Stimulated activated naive CD8-positive, alpha-beta T cell treated with anti-CD3 and anti-CD28 coated beads, Interleukin-15, amount 100 ng/mL, for 72 hours (primary cell): ENCODE measurements at regions not wholly inside any gene's neighbourhood (a gene's known extent, or its start where the extent isn't known, plus 50 kb on each side); places are given as distances from the start of the nearest gene placed in this dataset.
"Not testable (repeated sequence)": the region's sequence is repeated elsewhere in the genome, so short reads cannot be mapped to it uniquely, and the experiment has no call there.

Experiments
- ATAC-seq: fragments of 150-1000 bp; cut with Tn5 transposase; 2 replicates; pipeline ENCODE4 v1.10.0; 2021; ENCODE audit warnings: mild to moderate bottlenecking, moderate library complexity
- DNase-seq, 2 donors: peaks; one replicate each; pipeline ENCODE4 v3.0.0; 2021 to 2022
- H3K27ac Mint-ChIP-seq, 2 donors: one replicate each; pipeline ENCODE4 v1.8.0; 2022; ENCODE audit warnings: mild to moderate bottlenecking in 2 of 2, mixed read lengths in 2 of 2, moderate library complexity in 2 of 2
- H3K27me3 Mint-ChIP-seq: one replicate; pipeline ENCODE4 v1.8.0; 2022; ENCODE audit warnings: mixed read lengths
- H3K4me1 Mint-ChIP-seq: one replicate; pipeline ENCODE4 v1.8.0; 2022; ENCODE audit warnings: mild to moderate bottlenecking, mixed read lengths
- H3K4me3 Mint-ChIP-seq, 2 donors: one replicate each; pipeline ENCODE4 v1.8.0; 2022; ENCODE audit warnings: mild to moderate bottlenecking in 2 of 2, mixed read lengths in 2 of 2, moderate library complexity in 1 of 2
- H3K9me3 Mint-ChIP-seq, 2 donors: one replicate each; pipeline ENCODE4 v1.8.0; 2022; ENCODE audit warnings: mixed read lengths in 2 of 2

DNA sequence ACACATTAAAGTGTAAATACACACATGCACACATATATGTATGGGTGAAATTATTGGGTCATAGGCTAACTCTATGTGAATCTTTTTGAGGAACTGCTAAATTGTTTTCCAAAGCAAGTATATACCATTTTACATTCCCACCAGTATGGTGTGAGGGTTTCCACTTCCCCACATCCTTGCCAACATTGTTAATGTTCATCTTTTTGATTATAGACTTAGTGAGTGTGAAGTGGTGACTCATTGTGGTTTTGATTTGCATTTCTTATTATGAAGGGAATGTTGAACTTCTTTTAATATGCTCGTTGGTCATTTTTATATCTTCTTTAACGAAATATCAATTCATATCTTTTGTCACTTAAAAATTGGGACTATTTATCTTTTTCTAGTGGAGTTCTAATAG is 181.8 kb upstream of the GCFC2 start:
- peaks cover 0 to 4% of the 10 kb centered on the region in 2 donors for H3K9me3 Mint-ChIP-seq
- ATAC-seq (no peak), DNase-seq (no peak)
- H3K27me3 Mint-ChIP-seq, result peaks cover 5% of the 10 kb centered on the region
- H3K4me3 Mint-ChIP-seq, result no peak overlapping the region
- H3K27ac Mint-ChIP-seq, result no peak overlapping the region
- H3K4me1 Mint-ChIP-seq, result no peaks in the 10 kb centered on the region

DNA sequence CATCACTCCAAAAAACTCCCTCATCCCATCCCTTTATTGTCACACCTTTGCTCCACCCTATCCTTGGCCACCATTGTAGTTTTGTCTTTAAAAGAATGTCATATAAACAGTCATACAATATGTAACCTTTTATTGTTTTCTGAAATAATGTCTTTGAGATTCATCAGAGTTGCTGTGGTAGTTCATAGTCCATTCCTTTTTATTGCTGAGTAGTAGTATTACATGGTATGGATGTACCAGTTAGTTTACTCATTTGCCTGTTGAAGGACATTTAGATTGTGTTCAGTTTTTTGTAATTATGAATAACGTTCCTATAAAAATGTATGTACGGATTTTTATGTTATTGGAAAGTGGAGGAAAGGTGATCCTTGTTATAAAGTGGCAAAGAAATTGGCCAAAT is 171.8 kb upstream of the GCFC2 start:
- H3K27me3 Mint-ChIP-seq, result no peaks in the 10 kb centered on the region
- ATAC-seq (no peak), DNase-seq (no peak)
- H3K27ac Mint-ChIP-seq, result no peak overlapping the region
- no peak overlapping the region for H3K4me3 Mint-ChIP-seq
- peaks cover 7 to 17% of the 10 kb centered on the region in 2 donors for H3K9me3 Mint-ChIP-seq
- H3K4me1 Mint-ChIP-seq, result no peaks in the 10 kb centered on the region

DNA sequence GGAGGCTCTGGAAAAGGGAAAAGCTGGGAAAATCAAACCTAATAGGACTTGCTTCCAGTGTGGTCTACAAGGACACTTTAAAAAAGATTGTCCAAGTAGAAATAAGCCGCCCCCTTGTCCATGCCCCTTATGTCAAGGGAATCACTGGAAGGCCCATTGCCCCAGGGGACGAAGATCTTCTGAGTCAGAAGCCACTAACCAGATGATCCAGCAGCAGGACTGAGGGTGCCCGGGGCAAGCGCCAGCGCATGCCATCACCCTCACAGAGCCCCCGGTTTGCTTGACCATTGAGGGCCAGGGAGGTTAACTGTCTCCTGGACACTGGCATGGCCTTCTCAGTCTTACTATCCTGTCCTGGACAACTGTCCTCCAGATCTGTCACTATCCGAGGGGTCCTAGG is 164.9 kb upstream of the GCFC2 start:
- not testable (repeated sequence) for DNase-seq, ATAC-seq, H3K4me1 Mint-ChIP-seq, H3K4me3 Mint-ChIP-seq, H3K27ac Mint-ChIP-seq, H3K27me3 Mint-ChIP-seq
- H3K9me3 Mint-ChIP-seq, result peaks cover 4 to 29% of the 10 kb centered on the region in 2 donors

- H3K4me1 Mint-ChIP-seq, H3K4me3 Mint-ChIP-seq, ATAC-seq, H3K27me3 Mint-ChIP-seq, H3K27ac Mint-ChIP-seq, DNase-seq: not testable (repeated sequence)
- peaks cover 0 to 10% of the 10 kb centered on the region in 2 donors for H3K9me3 Mint-ChIP-seq
These were observed 161.3 kb upstream of the GCFC2 start for GRCh38 chr2:75871762-75872614.

GRCh38 chr2:75870651-75871137 is 160.0 kb upstream of the GCFC2 start:
- Mint-ChIP-seq H3K27ac (no peak overlapping the region), H3K4me3 (no peak overlapping the region), H3K9me3 (peaks cover 0 to 7% of the 10 kb centered on the region in 2 donors), H3K27me3 (no peaks in the 10 kb centered on the region), H3K4me1 (no peaks in the 10 kb centered on the region)
- DNase-seq, result no peak
- no peak for ATAC-seq

- Mint-ChIP-seq H3K27me3 (no peaks in the 10 kb centered on the region), H3K9me3 (peaks cover 0 to 7% of the 10 kb centered on the region in 2 donors), H3K4me3 (no peak overlapping the region), H3K27ac (no peak overlapping the region), H3K4me1 (no peaks in the 10 kb centered on the region)
- DNase-seq (no peak), ATAC-seq (no peak)
These were observed 159.4 kb upstream of the GCFC2 start for GRCh38 chr2:75870133-75870532.

- Mint-ChIP-seq H3K4me3 (no peak overlapping the region), H3K4me1 (no peaks in the 10 kb centered on the region)
These were observed 155.0 kb upstream of the GCFC2 start for GRCh38 chr2:75865702-75866101.

GRCh38 chr2:75865083-75865482 is 154.4 kb upstream of the GCFC2 start:
- Mint-ChIP-seq H3K9me3 (no peaks in the 10 kb centered on the region), H3K4me3 (no peak overlapping the region), H3K27me3 (no peaks in the 10 kb centered on the region), H3K4me1 (no peaks in the 10 kb centered on the region), H3K27ac (no peak overlapping the region)
- ATAC-seq, result no peak
- no peak for DNase-seq

More at GRCh38 chr2:75865702-75866101, 155.0 kb upstream of the GCFC2 start:
- Mint-ChIP-seq H3K9me3 (no peaks in the 10 kb centered on the region), H3K27me3 (no peaks in the 10 kb centered on the region), H3K27ac (no peak overlapping the region)
- DNase-seq (no peak), ATAC-seq (no peak)

GRCh38 chr2:75862547-75862946 is 151.8 kb upstream of the GCFC2 start:
- Mint-ChIP-seq H3K4me1 (no peaks in the 10 kb centered on the region), H3K9me3 (peaks cover 0 to 7% of the 10 kb centered on the region in 2 donors)

DNA sequence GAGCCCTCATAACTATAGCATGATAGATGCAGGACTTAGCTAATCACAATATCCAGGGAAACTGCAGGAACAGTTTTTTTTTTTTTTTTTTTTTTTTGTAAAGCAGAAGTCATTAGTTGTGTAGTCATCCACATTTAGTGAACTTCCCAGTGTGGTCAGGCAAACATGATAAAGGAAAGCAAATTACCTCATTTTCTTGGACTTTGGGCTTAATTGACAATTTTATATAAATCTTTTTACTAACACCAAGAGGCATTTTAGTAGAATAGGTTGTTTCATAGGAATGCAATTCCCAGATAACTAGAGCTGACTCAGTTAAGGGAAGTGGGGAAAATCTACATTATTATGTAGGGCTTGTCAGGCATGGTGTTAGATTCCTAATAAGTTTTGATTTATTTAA is 142.7 kb upstream of the GCFC2 start:
- Mint-ChIP-seq H3K9me3 (peaks cover 7 to 27% of the 10 kb centered on the region in 2 donors), H3K4me3 (no peak overlapping the region)
- DNase-seq, result no peak

More at GRCh38 chr2:75862547-75862946, 151.8 kb upstream of the GCFC2 start:
- no peaks in the 10 kb centered on the region for H3K27me3 Mint-ChIP-seq
- ATAC-seq (no peak), DNase-seq (no peak)
- no peak overlapping the region for H3K4me3 Mint-ChIP-seq
- no peak overlapping the region for H3K27ac Mint-ChIP-seq

DNA sequence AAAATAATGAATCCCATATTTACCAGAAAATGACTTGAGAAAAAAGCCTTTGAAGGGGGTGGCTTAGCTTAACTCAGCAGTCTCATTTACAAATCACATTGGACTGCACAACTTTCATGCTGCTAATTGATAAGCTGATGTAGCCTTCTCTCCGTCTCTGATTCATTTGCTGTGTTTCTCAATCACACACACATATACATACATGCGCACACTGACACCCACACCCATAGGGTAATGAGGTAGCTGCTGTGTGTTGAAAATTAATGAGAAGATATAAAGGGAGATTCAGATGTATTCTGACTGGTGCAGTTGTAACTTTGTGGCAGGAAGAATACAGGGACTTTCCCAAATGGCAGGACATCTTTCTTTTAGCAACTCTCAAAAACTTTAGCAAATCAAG is 141.9 kb upstream of the GCFC2 start:
- H3K4me3 Mint-ChIP-seq, result no peak overlapping the region
- H3K4me1 Mint-ChIP-seq, result no peaks in the 10 kb centered on the region
- peaks cover 7 to 27% of the 10 kb centered on the region in 2 donors for H3K9me3 Mint-ChIP-seq
- H3K27me3 Mint-ChIP-seq, result no peaks in the 10 kb centered on the region
- H3K27ac Mint-ChIP-seq, result no peak overlapping the region
- no peak for DNase-seq
- ATAC-seq, result no peak

More for the DNA sequence above, 142.7 kb upstream of the GCFC2 start:
- no peaks in the 10 kb centered on the region for H3K27me3 Mint-ChIP-seq
- no peaks in the 10 kb centered on the region for H3K4me1 Mint-ChIP-seq
- ATAC-seq, result no peak
- no peak overlapping the region for H3K27ac Mint-ChIP-seq

DNA sequence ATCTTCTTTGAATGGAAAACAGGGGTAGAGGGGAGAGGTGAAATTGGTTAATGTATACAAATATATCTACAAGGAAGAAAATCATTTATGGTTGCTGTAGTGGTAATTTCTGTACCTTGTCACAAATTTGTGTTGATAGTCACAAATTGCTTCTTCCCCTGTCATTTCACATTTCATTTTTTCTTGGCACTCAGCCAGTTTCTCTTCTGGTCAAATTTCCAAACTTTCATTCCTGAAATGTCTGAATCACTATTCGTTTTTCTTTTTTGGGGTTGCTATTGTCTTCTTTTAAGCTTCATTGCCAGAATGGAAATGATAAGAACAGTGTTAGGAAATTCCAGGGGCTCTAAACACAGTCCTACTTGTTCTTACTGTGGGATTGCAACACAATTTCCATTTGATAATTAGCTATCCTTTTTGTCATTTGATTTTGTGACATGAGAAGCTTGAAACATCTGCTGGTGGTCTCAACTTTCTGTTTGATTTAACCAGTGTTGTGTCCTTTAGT is 136.0 kb upstream of the GCFC2 start:
- H3K4me3 Mint-ChIP-seq, result no peak overlapping the region
- no peaks in the 10 kb centered on the region for H3K9me3 Mint-ChIP-seq
- no peak overlapping the region for H3K27ac Mint-ChIP-seq
- H3K27me3 Mint-ChIP-seq, result no peaks in the 10 kb centered on the region
- H3K4me1 Mint-ChIP-seq, result no peaks in the 10 kb centered on the region
- ATAC-seq (no peak), DNase-seq (no peak)

DNA sequence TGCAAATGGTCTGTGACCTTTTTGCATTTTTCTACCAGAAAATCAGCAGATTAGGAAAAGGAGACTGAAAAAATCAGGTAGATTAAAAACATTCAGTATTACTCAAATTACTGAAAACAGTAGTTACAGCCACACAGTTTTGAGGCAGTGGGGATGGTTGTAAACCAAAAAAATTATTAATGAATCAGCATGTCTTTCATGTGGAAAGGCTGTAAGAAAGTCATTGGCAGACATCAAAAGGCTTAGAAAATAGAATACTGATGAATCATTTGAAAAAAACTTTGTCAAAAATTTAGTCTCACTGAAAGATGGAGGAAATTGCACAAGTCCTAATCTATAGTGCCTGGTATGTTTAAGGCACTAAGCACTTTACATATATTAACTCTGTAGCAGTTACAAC is 133.9 kb upstream of the GCFC2 start:
- H3K4me3 Mint-ChIP-seq, result no peak overlapping the region
- DNase-seq (no peak), ATAC-seq (peak; percentile 60)
- H3K27me3 Mint-ChIP-seq, result no peaks in the 10 kb centered on the region
- no peaks in the 10 kb centered on the region for H3K4me1 Mint-ChIP-seq
- H3K9me3 Mint-ChIP-seq, result no peaks in the 10 kb centered on the region
- no peak overlapping the region for H3K27ac Mint-ChIP-seq

GRCh38 chr2:75834588-75834987 is 123.9 kb upstream of the GCFC2 start:
- H3K9me3 Mint-ChIP-seq, result peaks cover 11 to 17% of the 10 kb centered on the region in 2 donors
- H3K27me3 Mint-ChIP-seq, H3K4me3 Mint-ChIP-seq, ATAC-seq, H3K4me1 Mint-ChIP-seq, H3K27ac Mint-ChIP-seq, DNase-seq: not testable (repeated sequence)

GRCh38 chr2:75833386-75833785 is 122.7 kb upstream of the GCFC2 start:
- H3K4me3 Mint-ChIP-seq, result no peak overlapping the region
- peaks cover 9% of the 10 kb centered on the region for H3K27me3 Mint-ChIP-seq
- H3K27ac Mint-ChIP-seq, result no peak overlapping the region
- H3K4me1 Mint-ChIP-seq, result no peaks in the 10 kb centered on the region
- ATAC-seq (no peak), DNase-seq (no peak)
- peaks cover 14 to 17% of the 10 kb centered on the region in 2 donors for H3K9me3 Mint-ChIP-seq

DNA sequence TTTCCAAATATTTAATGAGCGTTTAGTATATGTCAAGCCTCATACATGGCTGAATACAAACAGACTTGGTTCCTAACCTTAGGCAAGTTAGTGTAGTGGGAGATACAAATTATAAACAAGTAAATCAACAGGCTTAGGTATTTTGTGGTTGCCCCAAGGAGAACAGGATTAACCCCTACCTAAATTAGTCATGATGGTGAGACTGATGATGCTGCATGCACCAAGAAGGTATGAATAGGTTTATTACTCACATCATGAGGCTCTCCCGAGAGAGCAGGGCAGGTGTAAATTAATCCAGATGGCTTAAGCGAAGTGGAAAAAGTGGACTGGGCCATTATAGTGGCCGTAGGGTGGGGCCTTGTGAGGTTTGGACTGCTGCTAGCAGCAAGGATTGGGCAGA is 118.1 kb upstream of the GCFC2 start:
- ATAC-seq (no peak), DNase-seq (no peak)
- H3K4me1 Mint-ChIP-seq, result no peaks in the 10 kb centered on the region
- H3K4me3 Mint-ChIP-seq, result no peak overlapping the region
- H3K9me3 Mint-ChIP-seq, result peaks cover 7 to 15% of the 10 kb centered on the region in 2 donors
- no peaks in the 10 kb centered on the region for H3K27me3 Mint-ChIP-seq
- H3K27ac Mint-ChIP-seq, result no peak overlapping the region
